WTC11 (cell line): ENCODE measurements at regions not wholly inside any gene's neighbourhood (a gene's known extent, or its start where the extent isn't known, plus 50 kb on each side); places are given as distances from the start of the nearest gene placed in this dataset.

Source experiments
- CTCF ChIP-seq: fragments of 200-600 bp; IDR thresholded peaks from 2 replicates; pipeline ENCODE4 v1.8.0; 2022; ENCODE audit warnings: antibody characterized with exemption
- E2F4 ChIP-seq: sonication (generic); formaldehyde crosslinking; IDR thresholded peaks from 2 replicates; pipeline ENCODE4 v1.8.1; 2022; ENCODE audit warnings: low read depth, mild to moderate bottlenecking, moderate library complexity, missing genetic modification reagents, borderline replicate concordance
- GABPB1 ChIP-seq: sonication (generic); formaldehyde crosslinking; IDR thresholded peaks from 2 replicates; pipeline ENCODE4 v1.8.1; 2023; ENCODE audit warnings: mild to moderate bottlenecking, missing genetic modification reagents
- MYBL2 ChIP-seq: sonication (generic); formaldehyde crosslinking; IDR thresholded peaks from 2 replicates; pipeline ENCODE4 v1.8.1; 2023; ENCODE audit warnings: mild to moderate bottlenecking, moderate library complexity, missing genetic modification reagents
- TF ChIP-seq, protein P1 (sequence below): sonication (generic); formaldehyde crosslinking; IDR thresholded peaks from 2 replicates; pipeline ENCODE4 v1.8.0; 2022; ENCODE audit warnings: mild to moderate bottlenecking, missing genetic modification reagents
- TF ChIP-seq, protein P2 (sequence below): sonication (generic); formaldehyde crosslinking; conservative IDR thresholded peaks from 2 replicates; pipeline ENCODE4 v1.8.1; 2022; ENCODE audit warnings: mild to moderate bottlenecking, missing genetic modification reagents

- TF ChIP-seq, protein P1, sequence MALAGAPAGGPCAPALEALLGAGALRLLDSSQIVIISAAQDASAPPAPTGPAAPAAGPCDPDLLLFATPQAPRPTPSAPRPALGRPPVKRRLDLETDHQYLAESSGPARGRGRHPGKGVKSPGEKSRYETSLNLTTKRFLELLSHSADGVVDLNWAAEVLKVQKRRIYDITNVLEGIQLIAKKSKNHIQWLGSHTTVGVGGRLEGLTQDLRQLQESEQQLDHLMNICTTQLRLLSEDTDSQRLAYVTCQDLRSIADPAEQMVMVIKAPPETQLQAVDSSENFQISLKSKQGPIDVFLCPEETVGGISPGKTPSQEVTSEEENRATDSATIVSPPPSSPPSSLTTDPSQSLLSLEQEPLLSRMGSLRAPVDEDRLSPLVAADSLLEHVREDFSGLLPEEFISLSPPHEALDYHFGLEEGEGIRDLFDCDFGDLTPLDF (CRISPR knock-in tag) = no peak
- TF ChIP-seq MYBL2 (CRISPR knock-in tag) = no peak
- TF ChIP-seq, protein P2, sequence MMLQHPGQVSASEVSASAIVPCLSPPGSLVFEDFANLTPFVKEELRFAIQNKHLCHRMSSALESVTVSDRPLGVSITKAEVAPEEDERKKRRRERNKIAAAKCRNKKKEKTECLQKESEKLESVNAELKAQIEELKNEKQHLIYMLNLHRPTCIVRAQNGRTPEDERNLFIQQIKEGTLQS (CRISPR knock-in tag) = no peak
- TF ChIP-seq CTCF = no peak
- TF ChIP-seq E2F4 (CRISPR knock-in tag) = no peak
- TF ChIP-seq GABPB1 (CRISPR knock-in tag) = no peak
These were observed 383.1 kb upstream of the CADM1 start for GRCh38 chr11:115887316-115887715.
